ENCODE measurements at regions not wholly inside any gene's neighbourhood (a gene's known extent, or its start where the extent isn't known, plus 50 kb on each side); places are given as distances from the start of the nearest gene placed in this dataset.

DNA sequence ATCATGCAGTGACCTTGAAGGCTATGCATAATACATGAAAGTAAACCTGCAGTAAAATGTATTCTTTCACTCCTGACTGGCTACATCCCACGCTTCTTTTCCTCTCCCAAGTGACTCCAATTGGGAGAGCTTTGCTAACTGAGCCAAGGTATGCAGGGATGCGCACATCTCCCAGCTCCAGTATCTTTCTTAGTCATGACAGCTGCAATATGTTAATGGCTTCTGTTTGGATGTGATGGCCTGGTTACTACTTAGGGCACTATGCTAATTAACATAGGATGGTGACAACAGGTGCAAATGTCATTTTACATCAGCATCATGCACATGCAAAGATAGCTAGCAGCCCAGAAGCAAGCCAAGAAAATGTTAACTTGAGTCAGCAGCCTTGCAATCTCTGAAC, 134.7 kb downstream of the POU4F1 start:
- TF ChIP-seq, protein P1, sequence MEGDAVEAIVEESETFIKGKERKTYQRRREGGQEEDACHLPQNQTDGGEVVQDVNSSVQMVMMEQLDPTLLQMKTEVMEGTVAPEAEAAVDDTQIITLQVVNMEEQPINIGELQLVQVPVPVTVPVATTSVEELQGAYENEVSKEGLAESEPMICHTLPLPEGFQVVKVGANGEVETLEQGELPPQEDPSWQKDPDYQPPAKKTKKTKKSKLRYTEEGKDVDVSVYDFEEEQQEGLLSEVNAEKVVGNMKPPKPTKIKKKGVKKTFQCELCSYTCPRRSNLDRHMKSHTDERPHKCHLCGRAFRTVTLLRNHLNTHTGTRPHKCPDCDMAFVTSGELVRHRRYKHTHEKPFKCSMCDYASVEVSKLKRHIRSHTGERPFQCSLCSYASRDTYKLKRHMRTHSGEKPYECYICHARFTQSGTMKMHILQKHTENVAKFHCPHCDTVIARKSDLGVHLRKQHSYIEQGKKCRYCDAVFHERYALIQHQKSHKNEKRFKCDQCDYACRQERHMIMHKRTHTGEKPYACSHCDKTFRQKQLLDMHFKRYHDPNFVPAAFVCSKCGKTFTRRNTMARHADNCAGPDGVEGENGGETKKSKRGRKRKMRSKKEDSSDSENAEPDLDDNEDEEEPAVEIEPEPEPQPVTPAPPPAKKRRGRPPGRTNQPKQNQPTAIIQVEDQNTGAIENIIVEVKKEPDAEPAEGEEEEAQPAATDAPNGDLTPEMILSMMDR (IDR thresholded peaks at IDR 0.05 in 8 of 11, conservative IDR thresholded peaks at IDR 0.05 in 3 of 11): no peak
- no peak for TF ChIP-seq POLR2A (IDR thresholded peaks at IDR 0.05)
- no peak for TF ChIP-seq POLR2AphosphoS5 (IDR thresholded peaks at IDR 0.05)
